ENCODE measurements at regions not wholly inside any gene's neighbourhood (a gene's known extent, or its start where the extent isn't known, plus 50 kb on each side); places are given as distances from the start of the nearest gene placed in this dataset.

DNA sequence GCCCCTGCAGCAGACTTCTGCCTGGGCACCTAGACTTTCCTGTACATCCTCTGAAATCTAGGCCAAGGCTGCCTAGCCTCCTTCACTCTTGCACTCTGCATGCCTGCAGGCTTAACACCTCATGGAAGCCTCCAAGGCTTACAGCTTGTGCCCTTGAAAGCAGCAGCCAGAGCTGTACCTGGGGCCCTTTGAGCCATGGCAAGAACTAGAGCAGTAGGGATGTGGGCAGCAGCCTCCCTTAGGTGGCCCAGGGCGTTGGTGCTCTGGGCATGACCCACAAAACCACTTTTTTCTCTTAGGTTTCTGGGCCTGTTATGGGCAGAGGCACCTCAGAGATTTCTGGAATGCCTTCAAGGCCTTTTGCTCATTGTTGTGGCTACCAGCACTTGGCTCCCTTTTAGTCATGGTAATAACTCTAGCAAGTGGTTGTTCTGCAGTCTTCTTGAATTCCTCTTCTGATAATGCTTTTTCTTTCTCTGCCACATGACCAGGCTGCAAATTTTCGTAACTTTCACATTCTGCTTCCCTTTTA is 606.2 kb downstream of the TLE4 start (continued):
- TF ChIP-seq MEF2A (IDR thresholded peaks at IDR 0.05; ENCODE audit: insufficient read depth, low read depth, low read length) = no peak
- TF ChIP-seq, protein P1, sequence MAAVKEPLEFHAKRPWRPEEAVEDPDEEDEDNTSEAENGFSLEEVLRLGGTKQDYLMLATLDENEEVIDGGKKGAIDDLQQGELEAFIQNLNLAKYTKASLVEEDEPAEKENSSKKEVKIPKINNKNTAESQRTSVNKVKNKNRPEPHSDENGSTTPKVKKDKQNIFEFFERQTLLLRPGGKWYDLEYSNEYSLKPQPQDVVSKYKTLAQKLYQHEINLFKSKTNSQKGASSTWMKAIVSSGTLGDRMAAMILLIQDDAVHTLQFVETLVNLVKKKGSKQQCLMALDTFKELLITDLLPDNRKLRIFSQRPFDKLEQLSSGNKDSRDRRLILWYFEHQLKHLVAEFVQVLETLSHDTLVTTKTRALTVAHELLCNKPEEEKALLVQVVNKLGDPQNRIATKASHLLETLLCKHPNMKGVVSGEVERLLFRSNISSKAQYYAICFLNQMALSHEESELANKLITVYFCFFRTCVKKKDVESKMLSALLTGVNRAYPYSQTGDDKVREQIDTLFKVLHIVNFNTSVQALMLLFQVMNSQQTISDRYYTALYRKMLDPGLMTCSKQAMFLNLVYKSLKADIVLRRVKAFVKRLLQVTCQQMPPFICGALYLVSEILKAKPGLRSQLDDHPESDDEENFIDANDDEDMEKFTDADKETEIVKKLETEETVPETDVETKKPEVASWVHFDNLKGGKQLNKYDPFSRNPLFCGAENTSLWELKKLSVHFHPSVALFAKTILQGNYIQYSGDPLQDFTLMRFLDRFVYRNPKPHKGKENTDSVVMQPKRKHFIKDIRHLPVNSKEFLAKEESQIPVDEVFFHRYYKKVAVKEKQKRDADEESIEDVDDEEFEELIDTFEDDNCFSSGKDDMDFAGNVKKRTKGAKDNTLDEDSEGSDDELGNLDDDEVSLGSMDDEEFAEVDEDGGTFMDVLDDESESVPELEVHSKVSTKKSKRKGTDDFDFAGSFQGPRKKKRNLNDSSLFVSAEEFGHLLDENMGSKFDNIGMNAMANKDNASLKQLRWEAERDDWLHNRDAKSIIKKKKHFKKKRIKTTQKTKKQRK (IDR thresholded peaks at IDR 0.05; ENCODE audit: low read depth, low read length) = no peak

DNA sequence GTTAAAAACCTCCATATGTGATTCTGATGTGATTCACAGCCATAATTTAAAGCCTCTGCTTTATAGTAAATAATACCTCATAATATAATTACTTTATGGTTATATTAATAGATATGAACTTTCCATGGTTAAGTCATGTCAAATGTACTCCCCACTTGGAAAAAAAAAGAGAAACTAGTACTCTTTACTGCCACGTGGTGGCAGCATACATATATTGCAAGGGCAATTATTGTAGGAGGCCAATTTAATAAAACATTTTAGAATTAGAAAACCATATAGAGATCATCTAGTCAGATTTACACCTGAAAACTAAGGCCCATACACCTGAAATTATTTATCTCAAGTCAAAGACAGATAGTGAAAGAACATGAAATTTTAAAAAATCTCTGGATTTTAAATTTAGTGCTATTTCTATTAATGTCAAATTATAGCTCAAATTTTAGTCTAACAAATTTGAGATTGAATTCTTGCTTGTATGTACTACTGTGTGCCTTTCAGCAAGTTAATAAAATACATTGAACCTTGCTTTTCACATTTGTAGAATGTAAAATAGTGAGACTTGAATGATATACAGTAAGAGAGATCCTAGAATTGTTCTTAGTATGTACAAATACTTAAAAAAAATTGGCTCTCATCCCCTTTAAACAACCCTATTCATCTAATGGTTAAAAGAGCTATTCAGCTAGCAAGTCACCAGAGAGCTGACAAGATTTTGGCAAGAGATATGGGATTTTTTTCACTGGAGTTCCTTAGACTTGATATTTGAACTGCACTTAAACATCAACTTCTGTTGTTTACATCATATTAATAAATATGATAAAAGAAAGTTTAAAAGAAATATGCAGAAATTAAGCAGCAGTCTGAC is 603.8 kb downstream of the TLE4 start:
- Histone ChIP-seq H3K36me3 (ENCODE audit: control insufficient read depth in 2 of 2, insufficient read depth in 2 of 2, low read length in 1 of 2) (no peaks in the 10 kb centered on the region), H3K4me3 (no peak overlapping the region), H2AFZ (ENCODE audit: control insufficient read depth, low read depth, low read length) (no peak overlapping the region), H4K20me1 (ENCODE audit: control insufficient read depth, insufficient read depth) (no peaks in the 10 kb centered on the region), H3K4me2 (ENCODE audit: control insufficient read depth, insufficient read depth) (no peak overlapping the region), H3K9ac (ENCODE audit: control insufficient read depth, insufficient read depth, low read length) (no peak overlapping the region), H3K27me3 (replicated peaks in 1 of 2; ENCODE audit: control insufficient read depth in 2 of 2, insufficient read depth in 2 of 2, low read length in 1 of 2) (no peaks in the 10 kb centered on the region), H3K79me2 (ENCODE audit: control insufficient read depth, insufficient read depth, low read length) (no peaks in the 10 kb centered on the region), H3K4me1 (ENCODE audit: control insufficient read depth, insufficient read depth, low read length) (no peaks in the 10 kb centered on the region), H3K9me3 (replicated peaks; ENCODE audit: control insufficient read depth, insufficient read depth, low read length) (no peaks in the 10 kb centered on the region), H3K27ac (ENCODE audit: control insufficient read depth, insufficient read depth) (no peak overlapping the region)
- FAIRE-seq = no peak
- intact Hi-C loops (cut with micrococcal nuclease; ENCODE audit: unreplicated experiment) = loop anchor here (10.0 kb wide), 2 partner anchors 1041 to 1741 kb away; no protein-coding TSS in a partner anchor
- SMC1A ChIA-PET (ENCODE audit: uncharacterized antibody, unreplicated experiment) = interaction anchor here (1.3 kb wide), 1 partner anchor 18 kb away, joined by 3 read pairs; no protein-coding TSS in a partner anchor
- in situ Hi-C loops (cut with MboI) = no loop called here
- CTCF ChIA-PET = interaction anchor here (0.6 to 1.8 kb wide), 10 partner anchors 12 to 1084 kb away, joined by 3 to 7 read pairs (median 4); no protein-coding TSS in a partner anchor
- WGBS (ENCODE audit: insufficient coverage, insufficient replicate concordance, low lambda C conversion rate, missing lambda C conversion rate) = 0% methylated on average over 1 of the region's 1 CpG
- no TSS peak for BruUV-seq (replicated peaks)
- POLR2A ChIA-PET = interaction anchor here (0.7 kb wide), 1 partner anchor 453 kb away, joined by 9 read pairs; no protein-coding TSS in a partner anchor
- ATAC-seq = 0 out of 3 replicates have a peak, but pooled peaks have one; percentile 33
- RAD21 ChIA-PET (ENCODE audit: unreplicated experiment) = interaction anchor here (1.3 kb wide), 1 partner anchor 703 kb away, joined by 3 read pairs; no protein-coding TSS in a partner anchor
- no peak for DNase-seq (ENCODE audit: low read depth, low spot score)
- TF ChIP-seq RAD21 (IDR thresholded peaks at IDR 0.05; ENCODE audit: insufficient read depth, low read depth, low read length) (peak; percentile 68), CTCF (IDR thresholded peaks at IDR 0.05 in 2 of 3, conservative IDR thresholded peaks at IDR 0.05 in 1 of 3; ENCODE audit: control insufficient read depth in 2 of 3, extremely low read depth in 1 of 3, insufficient read depth in 1 of 3, low read depth in 3 of 3, low read length in 3 of 3) (peak; percentile 50 to 59 (median 56); a peak in 5 of 6 replicates), ZNF384 (IDR thresholded peaks at IDR 0.05; ENCODE audit: borderline replicate concordance, low read depth, low read length) (peak; percentile 65), USF2 (IDR thresholded peaks at IDR 0.05; ENCODE audit: borderline replicate concordance, low read depth, low read length) (no peak), SMC3 (IDR thresholded peaks at IDR 0.05; ENCODE audit: borderline replicate concordance, low read length) (peak; percentile 78; the same call in 1 of the 2 replicates), RBBP5 (conservative IDR thresholded peaks at IDR 0.05) (no peak)
- TF ChIP-seq, protein P2, sequence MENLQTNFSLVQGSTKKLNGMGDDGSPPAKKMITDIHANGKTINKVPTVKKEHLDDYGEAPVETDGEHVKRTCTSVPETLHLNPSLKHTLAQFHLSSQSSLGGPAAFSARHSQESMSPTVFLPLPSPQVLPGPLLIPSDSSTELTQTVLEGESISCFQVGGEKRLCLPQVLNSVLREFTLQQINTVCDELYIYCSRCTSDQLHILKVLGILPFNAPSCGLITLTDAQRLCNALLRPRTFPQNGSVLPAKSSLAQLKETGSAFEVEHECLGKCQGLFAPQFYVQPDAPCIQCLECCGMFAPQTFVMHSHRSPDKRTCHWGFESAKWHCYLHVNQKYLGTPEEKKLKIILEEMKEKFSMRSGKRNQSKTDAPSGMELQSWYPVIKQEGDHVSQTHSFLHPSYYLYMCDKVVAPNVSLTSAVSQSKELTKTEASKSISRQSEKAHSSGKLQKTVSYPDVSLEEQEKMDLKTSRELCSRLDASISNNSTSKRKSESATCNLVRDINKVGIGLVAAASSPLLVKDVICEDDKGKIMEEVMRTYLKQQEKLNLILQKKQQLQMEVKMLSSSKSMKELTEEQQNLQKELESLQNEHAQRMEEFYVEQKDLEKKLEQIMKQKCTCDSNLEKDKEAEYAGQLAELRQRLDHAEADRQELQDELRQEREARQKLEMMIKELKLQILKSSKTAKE (IDR thresholded peaks at IDR 0.05; ENCODE audit: low read depth, poor library complexity, severe bottlenecking) = no peak

Measured in GM12878 (cell line).